ENCODE measurements at regions not wholly inside any gene's neighbourhood (a gene's known extent, or its start where the extent isn't known, plus 50 kb on each side); places are given as distances from the start of the nearest gene placed in this dataset.

GRCh38 chr12:105761075-105761474, 377.7 kb downstream of the NUAK1 start:
- Histone ChIP-seq H3K4me3 (ENCODE audit: low read depth, low read length) (no peak overlapping the region), H3K9me3 (no peaks in the 10 kb centered on the region), H3K4me1 (no peaks in the 10 kb centered on the region), H3K27me3 (no peaks in the 10 kb centered on the region), H3K36me3 (no peaks in the 10 kb centered on the region)
- TF ChIP-seq CTCF (IDR thresholded peaks at IDR 0.05; ENCODE audit: low read depth, low read length): no peak
- DNase-seq: no peak

- H3K36me3 ChIP-seq: no peaks in the 10 kb centered on the region
- no peak for DNase-seq
- no peaks in the 10 kb centered on the region for H3K27me3 ChIP-seq
- H3K9me3 ChIP-seq: no peaks in the 10 kb centered on the region
- TF ChIP-seq CTCF (IDR thresholded peaks at IDR 0.05; ENCODE audit: low read depth, low read length): no peak
- no peak overlapping the region for H3K4me3 ChIP-seq (ENCODE audit: low read depth, low read length)
- H3K4me1 ChIP-seq: no peaks in the 10 kb centered on the region
Observed at GRCh38 chr12:105764216-105764835, 374.4 kb downstream of the NUAK1 start.

- no peak for DNase-seq
- TF ChIP-seq CTCF (IDR thresholded peaks at IDR 0.05; ENCODE audit: low read depth, low read length): no peak
- no peaks in the 10 kb centered on the region for H3K36me3 ChIP-seq
- no peaks in the 10 kb centered on the region for H3K27me3 ChIP-seq
- H3K9me3 ChIP-seq: no peaks in the 10 kb centered on the region
- no peak overlapping the region for H3K4me3 ChIP-seq (ENCODE audit: low read depth, low read length)
- no peaks in the 10 kb centered on the region for H3K4me1 ChIP-seq
Observed at GRCh38 chr12:105765053-105766014, 373.4 kb downstream of the NUAK1 start.

GRCh38 chr12:105766029-105766428, 372.7 kb downstream of the NUAK1 start:
- no peaks in the 10 kb centered on the region for H3K9me3 ChIP-seq
- no peaks in the 10 kb centered on the region for H3K4me1 ChIP-seq
- H3K4me3 ChIP-seq (ENCODE audit: low read depth, low read length): no peak overlapping the region
- no peaks in the 10 kb centered on the region for H3K27me3 ChIP-seq
- no peak for DNase-seq
- no peaks in the 10 kb centered on the region for H3K36me3 ChIP-seq
- TF ChIP-seq CTCF (IDR thresholded peaks at IDR 0.05; ENCODE audit: low read depth, low read length): no peak

GRCh38 chr12:105769486-105769885, 369.3 kb downstream of the NUAK1 start:
- no peaks in the 10 kb centered on the region for H3K4me1 ChIP-seq
- TF ChIP-seq CTCF (IDR thresholded peaks at IDR 0.05; ENCODE audit: low read depth, low read length): no peak
- no peak for DNase-seq
- H3K27me3 ChIP-seq: no peaks in the 10 kb centered on the region
- H3K36me3 ChIP-seq: no peaks in the 10 kb centered on the region
- no peaks in the 10 kb centered on the region for H3K9me3 ChIP-seq
- H3K4me3 ChIP-seq (ENCODE audit: low read depth, low read length): no peak overlapping the region

- Histone ChIP-seq H3K4me3 (ENCODE audit: low read depth, low read length) (no peak overlapping the region), H3K4me1 (no peaks in the 10 kb centered on the region), H3K36me3 (no peaks in the 10 kb centered on the region), H3K9me3 (no peaks in the 10 kb centered on the region), H3K27me3 (no peaks in the 10 kb centered on the region)
- no peak for TF ChIP-seq CTCF (IDR thresholded peaks at IDR 0.05; ENCODE audit: low read depth, low read length)
- no peak for DNase-seq
Observed at GRCh38 chr12:105773471-105773870, 365.3 kb downstream of the NUAK1 start.

Measured in BE2C (cell line).